ENCODE measurements at regions not wholly inside any gene's neighbourhood (a gene's known extent, or its start where the extent isn't known, plus 50 kb on each side); places are given as distances from the start of the nearest gene placed in this dataset.

DNA sequence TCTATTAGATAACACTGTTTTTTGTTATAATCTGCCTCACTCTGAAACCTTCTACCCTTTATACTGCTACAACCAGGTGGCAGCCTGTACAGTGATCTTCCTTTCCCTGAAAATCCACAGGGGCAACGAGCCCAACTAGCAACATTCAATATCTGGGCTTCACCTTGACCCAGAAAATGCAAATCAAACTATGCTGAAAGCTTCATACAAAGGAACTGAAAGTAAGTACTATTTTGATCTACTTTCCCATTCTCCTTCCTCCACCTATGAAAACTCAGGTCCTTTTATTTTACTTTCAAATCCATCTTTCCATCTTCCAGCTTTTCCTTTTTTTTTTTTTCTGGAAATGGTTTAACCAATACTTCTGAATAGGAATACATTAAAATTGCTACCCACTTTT, 175.8 kb upstream of the CCDC150 start:
- DNase-seq (ENCODE audit: extremely low spot score in 2 of 2) = no peak
- Histone ChIP-seq H3K4me1 (no peaks in the 10 kb centered on the region), H3K36me3 (no peaks in the 10 kb centered on the region), H3K27ac (no peak overlapping the region), H3K27me3 (no peaks in the 10 kb centered on the region), H3K9me3 (no peaks in the 10 kb centered on the region), H3K4me3 (no peak overlapping the region)
- intact Hi-C loops (cut with DNase I) = no loop called here
- TF ChIP-seq POLR2A (IDR thresholded peaks at IDR 0.05) = no peak
- TF ChIP-seq, protein P1, sequence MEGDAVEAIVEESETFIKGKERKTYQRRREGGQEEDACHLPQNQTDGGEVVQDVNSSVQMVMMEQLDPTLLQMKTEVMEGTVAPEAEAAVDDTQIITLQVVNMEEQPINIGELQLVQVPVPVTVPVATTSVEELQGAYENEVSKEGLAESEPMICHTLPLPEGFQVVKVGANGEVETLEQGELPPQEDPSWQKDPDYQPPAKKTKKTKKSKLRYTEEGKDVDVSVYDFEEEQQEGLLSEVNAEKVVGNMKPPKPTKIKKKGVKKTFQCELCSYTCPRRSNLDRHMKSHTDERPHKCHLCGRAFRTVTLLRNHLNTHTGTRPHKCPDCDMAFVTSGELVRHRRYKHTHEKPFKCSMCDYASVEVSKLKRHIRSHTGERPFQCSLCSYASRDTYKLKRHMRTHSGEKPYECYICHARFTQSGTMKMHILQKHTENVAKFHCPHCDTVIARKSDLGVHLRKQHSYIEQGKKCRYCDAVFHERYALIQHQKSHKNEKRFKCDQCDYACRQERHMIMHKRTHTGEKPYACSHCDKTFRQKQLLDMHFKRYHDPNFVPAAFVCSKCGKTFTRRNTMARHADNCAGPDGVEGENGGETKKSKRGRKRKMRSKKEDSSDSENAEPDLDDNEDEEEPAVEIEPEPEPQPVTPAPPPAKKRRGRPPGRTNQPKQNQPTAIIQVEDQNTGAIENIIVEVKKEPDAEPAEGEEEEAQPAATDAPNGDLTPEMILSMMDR (IDR thresholded peaks at IDR 0.05) = no peak
- no peak for TF ChIP-seq POLR2AphosphoS5 (IDR thresholded peaks at IDR 0.05; ENCODE audit: insufficient read depth in 1 of 2, low read depth in 1 of 2)

DNA sequence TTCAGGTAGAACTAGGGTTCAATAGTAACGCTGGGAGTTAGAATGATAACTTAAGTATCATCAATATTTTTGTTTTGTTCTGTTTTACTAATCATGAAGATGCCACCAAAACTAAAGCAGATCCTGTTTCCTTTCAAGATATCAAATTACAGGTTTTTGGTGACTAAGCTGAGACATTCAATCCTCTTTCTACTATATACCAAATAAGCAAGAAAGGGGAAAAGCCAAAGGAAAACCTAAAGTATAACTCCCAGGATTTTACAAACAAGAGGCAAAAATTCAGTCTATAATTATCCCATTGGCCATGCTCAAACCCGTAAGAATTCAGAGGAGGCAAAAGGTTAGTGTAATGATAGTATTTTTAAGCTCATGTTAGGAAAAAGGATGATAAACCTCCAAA, 175.2 kb upstream of the CCDC150 start:
- Histone ChIP-seq H3K36me3 (no peaks in the 10 kb centered on the region), H3K4me3 (no peak overlapping the region), H3K4me1 (no peaks in the 10 kb centered on the region), H3K27me3 (no peaks in the 10 kb centered on the region), H3K9me3 (no peaks in the 10 kb centered on the region), H3K27ac (no peak overlapping the region)
- DNase-seq (ENCODE audit: extremely low spot score in 2 of 2) = no peak
- intact Hi-C loops (cut with DNase I) = no loop called here
- no peak for TF ChIP-seq POLR2A (IDR thresholded peaks at IDR 0.05)
- TF ChIP-seq, protein P1 (IDR thresholded peaks at IDR 0.05) = no peak
- no peak for TF ChIP-seq POLR2AphosphoS5 (IDR thresholded peaks at IDR 0.05; ENCODE audit: insufficient read depth in 1 of 2, low read depth in 1 of 2)

DNA sequence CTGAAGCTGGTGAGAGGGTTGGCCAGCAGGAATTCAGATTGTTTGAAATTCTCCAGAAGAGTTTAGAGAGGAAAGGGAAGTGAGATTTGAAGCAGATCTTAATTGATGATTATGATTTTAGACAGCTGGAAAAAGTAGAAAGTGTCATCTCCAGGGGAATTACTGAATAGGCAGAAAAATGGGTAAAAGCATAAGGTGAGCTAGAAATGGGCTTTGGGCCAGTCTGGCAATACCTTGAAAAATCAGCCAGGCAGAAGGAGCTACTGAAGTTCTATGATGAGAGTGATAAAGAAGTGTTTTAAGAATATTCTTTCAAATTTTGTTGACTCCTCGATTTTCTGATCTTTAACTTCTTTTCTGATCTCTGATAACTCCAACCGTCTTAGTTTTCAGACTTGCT, 172.9 kb upstream of the CCDC150 start:
- Histone ChIP-seq H3K4me3 (no peak overlapping the region), H3K4me1 (no peaks in the 10 kb centered on the region), H3K9me3 (no peaks in the 10 kb centered on the region), H3K27me3 (no peaks in the 10 kb centered on the region), H3K36me3 (no peaks in the 10 kb centered on the region), H3K27ac (no peak overlapping the region)
- DNase-seq (ENCODE audit: extremely low spot score in 2 of 2) = no peak
- TF ChIP-seq POLR2A (IDR thresholded peaks at IDR 0.05) (no peak), POLR2AphosphoS5 (IDR thresholded peaks at IDR 0.05; ENCODE audit: insufficient read depth in 1 of 2, low read depth in 1 of 2) (no peak)
- TF ChIP-seq, protein P1 (IDR thresholded peaks at IDR 0.05) = no peak
- intact Hi-C loops (cut with DNase I) = no loop called here

DNA sequence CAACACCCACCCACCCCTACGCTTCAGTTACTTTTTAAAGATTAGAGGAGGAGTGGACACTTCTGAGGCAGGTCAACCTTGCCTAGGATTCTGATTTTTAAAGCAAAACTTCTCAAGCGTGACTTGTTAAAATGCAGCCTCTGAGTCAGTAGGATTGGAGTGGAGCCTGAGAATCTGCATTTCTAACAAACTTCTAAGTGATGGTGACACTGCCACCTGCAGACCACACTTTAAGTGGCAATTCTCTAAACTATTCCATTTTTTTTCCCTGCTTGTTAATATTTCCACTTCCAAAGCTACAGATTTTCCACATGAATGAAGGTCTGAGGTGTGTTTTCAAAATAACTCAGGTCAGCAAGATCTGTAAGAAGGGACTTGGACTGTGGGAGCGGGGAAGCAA, 171.1 kb upstream of the CCDC150 start:
- intact Hi-C loops (cut with DNase I) = no loop called here
- no peaks in the 10 kb centered on the region for H3K27me3 ChIP-seq
- DNase-seq (ENCODE audit: extremely low spot score in 2 of 2) = no peak

DNA sequence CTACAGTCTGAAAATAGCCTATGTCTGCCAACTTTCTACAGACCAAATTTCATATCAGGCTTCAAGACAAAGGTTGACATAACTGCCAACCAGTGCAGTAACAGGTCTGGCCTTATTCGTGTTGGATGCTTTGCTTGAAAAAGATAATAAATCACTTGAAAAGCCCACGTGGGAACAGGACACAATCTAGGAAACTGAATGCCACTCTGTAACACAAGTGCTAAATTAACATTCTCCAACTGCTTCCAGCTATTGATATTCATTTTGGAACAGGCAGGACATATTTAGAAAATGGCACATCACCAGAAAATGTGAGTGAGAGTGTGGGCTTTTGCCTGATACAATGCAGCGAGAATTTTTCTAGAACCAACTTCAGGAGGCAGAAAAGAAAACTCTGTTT, 165.9 kb upstream of the CCDC150 start:
- TF ChIP-seq POLR2A (IDR thresholded peaks at IDR 0.05) = no peak
- TF ChIP-seq, protein P1 (IDR thresholded peaks at IDR 0.05) = no peak
- no peak for TF ChIP-seq POLR2AphosphoS5 (IDR thresholded peaks at IDR 0.05; ENCODE audit: insufficient read depth in 1 of 2, low read depth in 1 of 2)

More for the DNA sequence above, 171.1 kb upstream of the CCDC150 start:
- no peak overlapping the region for H3K4me3 ChIP-seq
- no peaks in the 10 kb centered on the region for H3K9me3 ChIP-seq
- TF ChIP-seq POLR2A (IDR thresholded peaks at IDR 0.05) (no peak), POLR2AphosphoS5 (IDR thresholded peaks at IDR 0.05; ENCODE audit: insufficient read depth in 1 of 2, low read depth in 1 of 2) (no peak)
- H3K4me1 ChIP-seq = no peaks in the 10 kb centered on the region
- H3K36me3 ChIP-seq = no peaks in the 10 kb centered on the region
- H3K27ac ChIP-seq = no peak overlapping the region

More for the DNA sequence above, 165.9 kb upstream of the CCDC150 start:
- intact Hi-C loops (cut with DNase I) = no loop called here
- Histone ChIP-seq H3K27ac (no peak overlapping the region), H3K4me3 (no peak overlapping the region), H3K27me3 (no peaks in the 10 kb centered on the region), H3K36me3 (no peaks in the 10 kb centered on the region), H3K9me3 (no peaks in the 10 kb centered on the region), H3K4me1 (no peaks in the 10 kb centered on the region)
- DNase-seq (ENCODE audit: extremely low spot score in 2 of 2) = no peak

Measured in vagina (tissue), 2 donors.